Renal cortex interstitium (tissue), 11 donors: ENCODE measurements at regions not wholly inside any gene's neighbourhood (a gene's known extent, or its start where the extent isn't known, plus 50 kb on each side); places are given as distances from the start of the nearest gene placed in this dataset.

Source experiments
- DNase-seq, 11 donors: peaks; one replicate each; pipeline ENCODE4 v3.0.0-alpha.2; 2013; ENCODE audit warnings: low read depth in 9 of 11, low spot score in 4 of 11; ENCODE audit errors: extremely low read depth in 1 of 11

DNA sequence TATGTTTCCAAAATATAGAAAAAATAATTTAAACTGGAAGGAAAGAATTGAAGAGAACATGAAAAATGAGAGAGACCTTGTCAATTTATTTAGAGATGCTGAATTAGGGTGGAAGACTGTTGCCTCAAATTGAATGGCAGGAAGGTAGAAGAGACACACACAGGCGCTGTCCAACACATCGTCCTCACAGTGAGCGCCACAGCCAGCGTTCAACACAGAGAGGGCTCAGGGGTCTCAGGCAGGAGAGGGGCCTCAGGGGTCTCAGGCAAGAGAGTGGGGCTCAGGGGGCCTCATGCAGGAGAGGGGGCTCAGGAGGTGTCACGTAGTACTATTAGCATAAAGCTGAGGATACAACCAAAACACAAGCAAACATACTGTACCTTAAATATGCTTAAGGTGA is 65.7 kb downstream of the TMEM18 start:
- DNase-seq, result no peak

DNA sequence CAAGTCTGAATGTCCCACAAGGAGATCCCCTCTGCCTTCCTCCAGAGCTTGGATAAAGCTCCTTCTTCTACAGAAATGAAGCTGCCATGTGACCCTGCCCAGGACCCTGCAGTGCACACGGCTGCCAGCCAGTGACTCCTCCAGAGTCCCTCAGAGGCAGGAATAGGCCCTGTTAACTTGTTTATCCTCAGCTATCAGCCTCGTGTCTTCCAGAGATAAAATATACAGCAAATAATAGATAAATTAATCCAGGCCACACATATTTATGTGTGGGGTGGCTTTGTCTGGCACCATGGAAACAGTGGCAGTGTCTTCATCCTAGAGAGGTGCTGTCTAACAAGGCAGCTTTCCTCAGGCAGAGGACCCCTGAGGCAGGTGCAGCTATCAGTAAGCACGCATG is 66.7 kb downstream of the TMEM18 start:
- DNase-seq, result no peak

DNA sequence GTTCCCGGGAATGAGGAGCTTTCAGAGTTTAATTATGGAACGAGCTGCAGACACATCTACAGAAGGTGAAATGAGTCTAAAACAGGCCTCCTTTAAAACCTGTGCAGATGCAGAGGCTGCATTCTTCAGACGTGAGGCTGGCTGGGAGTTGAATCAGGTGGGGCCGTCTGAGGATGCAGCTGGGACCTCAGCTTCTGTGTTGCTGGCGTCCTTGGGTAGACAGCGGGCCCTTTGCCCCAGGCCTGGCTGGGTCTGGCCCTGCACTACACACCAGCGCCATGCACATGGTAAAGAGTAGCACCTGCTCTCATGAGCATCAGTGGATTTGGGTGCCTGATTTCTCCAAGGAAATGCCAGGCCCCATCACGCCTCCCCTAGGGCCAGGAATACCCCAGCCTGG is 67.3 kb downstream of the TMEM18 start:
- DNase-seq, result no peak

DNA sequence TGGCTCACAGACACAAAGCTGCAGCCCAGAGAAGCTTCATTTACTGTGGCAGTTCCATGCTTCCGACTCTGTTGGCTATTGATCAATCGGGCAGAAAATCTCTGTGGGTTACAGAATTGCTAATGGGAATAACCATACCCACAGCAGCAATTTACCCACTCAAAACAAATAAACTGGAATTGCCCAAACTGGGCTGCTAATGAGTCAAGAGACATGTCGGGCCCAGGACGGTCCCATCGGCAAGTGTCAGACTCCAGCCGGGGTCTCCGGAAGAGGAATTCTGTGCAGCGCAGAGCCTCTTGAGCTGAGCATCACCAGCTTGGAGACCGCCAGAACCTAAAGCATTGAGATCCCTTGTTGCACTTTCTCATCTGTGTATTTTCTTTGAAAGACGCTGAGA is 67.8 kb downstream of the TMEM18 start:
- DNase-seq, result no peak

- DNase-seq, result no peak
Observed at GRCh38 chr2:608711-609110, 68.5 kb downstream of the TMEM18 start.

DNA sequence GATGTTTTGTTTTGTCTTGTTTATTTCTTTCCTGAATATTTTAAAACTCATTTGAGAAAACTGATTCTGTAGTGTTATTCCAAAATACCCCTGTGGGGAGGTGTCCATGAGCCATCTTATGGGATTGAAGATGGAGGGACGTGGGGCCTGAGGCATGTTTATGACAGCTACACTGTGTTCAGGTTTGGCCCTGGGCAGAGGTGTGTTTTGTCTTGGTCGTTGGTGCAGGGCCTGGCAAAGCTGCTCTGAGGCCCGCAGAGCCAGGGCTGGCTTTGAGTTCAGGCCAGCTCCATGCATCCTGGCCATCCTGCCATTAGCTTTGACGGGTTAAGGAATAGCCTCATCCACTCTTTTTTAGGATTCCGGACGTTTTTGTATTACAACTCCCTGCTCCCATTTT is 68.9 kb downstream of the TMEM18 start:
- DNase-seq, result no peak

DNA sequence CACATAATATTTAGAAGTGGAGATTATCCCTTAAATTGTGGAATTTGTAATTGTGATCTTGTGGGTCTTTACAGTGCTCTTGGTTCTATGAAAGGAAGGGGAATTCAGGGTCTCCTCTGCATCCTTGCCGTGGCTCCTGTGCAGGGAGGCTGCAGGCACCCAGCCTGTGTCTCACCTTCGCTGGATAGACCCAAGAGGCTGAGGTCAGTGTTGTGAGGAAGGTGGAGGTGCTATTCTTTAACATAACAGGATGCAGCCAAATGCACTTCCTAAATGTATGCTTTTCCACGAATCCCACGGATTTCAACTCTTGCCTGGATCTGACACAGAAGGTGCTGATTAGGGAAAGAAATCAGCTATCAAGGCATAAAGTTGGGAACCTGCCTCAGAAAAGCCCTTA is 69.5 kb downstream of the TMEM18 start:
- no peak for DNase-seq

DNA sequence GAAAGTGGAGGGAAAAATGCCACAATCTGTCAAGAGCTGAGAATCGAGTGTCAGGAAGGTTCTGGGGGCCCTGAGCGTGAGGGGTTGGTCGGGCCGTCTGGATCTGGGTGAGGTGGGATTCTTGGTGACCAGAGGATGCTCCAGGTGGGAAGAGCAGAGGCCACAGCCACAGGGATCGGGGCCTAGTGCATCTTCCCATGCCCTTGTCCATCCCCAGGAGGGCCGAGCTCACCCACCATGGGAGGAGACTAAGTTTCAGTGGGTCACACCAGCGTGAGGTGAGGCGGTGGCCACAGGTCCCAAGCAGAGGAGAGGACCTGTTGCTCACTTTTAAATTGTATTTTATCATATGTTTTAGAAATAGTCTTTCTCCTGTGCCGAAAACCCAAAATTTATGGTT is 70.0 kb downstream of the TMEM18 start:
- no peak for DNase-seq

- DNase-seq, result no peak
Observed at GRCh38 chr2:605674-606608, 71.3 kb downstream of the TMEM18 start.

- DNase-seq, result no peak
Observed at GRCh38 chr2:604854-605524, 72.2 kb downstream of the TMEM18 start.

DNA sequence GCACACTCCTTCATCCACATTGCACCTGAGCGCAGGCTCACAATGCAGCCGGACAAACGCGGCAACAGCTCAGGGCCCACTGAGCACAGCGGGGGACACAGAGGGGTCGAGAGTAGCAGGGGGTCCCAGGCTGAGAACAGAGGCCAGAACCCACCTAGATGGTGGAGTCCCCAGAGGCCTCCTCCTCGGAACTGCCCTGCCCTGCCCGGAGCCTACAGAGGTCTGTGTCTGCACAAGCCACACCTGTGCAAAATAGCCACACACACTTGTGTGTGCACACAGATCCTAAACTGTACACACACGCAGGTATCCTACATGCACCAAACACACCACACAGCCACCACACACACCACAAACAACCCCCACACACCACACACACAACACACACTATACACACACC is 72.8 kb downstream of the TMEM18 start:
- DNase-seq, result no peak

DNA sequence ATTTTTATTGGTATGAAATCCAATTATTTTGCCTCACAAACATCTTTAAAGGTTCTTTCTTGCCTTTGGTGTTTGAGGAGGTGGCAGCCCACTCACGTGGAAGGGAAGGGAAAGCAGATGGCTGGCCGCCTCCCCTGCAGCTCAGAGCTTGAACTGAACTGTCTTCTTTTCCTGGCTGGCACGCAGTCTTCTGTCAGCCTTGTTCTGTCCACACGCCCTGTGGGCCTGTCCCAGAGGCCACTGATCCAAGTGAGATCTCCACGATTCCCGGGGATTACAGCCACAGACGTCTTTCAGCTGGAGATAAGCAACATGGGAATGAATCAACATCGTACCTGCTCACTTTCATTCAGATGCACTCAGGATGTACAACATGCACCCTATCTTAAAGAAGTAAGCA is 73.3 kb downstream of the TMEM18 start:
- no peak for DNase-seq

DNA sequence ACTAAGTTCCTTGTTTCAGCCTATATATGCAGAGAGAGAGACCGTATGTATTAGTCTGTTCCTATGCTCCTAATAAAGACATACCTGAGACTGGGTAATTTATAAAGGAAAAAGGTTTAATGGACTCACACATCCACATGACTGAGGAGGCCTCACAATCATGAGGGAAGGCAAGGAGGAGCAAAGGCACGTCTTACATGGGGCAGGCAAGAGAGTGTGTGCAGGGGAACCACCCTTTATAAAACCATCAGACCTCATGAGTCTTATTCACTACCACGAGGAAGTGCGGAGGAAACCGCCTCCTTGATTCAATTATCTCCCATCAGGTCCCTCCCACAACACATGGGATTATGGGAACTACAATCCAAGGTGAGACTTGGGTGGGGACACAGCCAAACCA is 73.8 kb downstream of the TMEM18 start:
- DNase-seq, result no peak

DNA sequence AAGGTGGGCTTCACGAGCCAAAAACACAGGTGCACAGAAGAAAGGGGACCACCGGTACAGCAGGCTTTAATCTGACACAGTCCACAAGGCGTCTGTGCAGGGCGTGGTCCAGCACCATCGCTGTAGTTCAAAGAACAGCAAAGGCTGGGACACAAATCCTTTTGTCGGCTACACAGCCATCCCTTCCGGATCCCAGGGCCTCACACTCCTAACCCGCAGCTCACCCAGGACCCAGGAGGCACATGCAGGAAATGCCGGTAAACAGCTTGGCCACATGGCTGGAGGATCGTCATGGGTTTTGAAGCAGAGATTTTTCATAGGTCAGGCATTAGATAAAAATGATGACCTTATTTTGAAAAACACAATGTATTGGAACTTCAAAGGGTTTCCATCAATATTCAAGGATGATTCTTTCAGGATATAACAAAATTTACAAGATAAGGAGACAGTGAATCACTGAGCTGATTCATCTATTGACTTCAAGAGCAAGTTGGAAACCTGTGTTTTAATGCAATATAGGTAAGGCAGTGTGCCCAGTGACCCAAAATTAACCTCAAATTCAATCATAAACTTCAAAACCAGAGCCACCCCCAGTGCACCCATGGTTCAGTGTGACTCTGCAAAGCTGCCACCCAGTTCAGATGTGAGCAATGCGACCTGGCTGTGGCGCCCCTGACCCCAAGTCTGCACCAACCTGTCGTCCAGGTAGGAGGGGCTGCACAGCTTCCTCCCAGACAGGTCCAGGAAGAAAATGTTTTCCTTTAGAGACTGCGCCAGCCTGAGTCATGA is 74.4 kb downstream of the TMEM18 start:
- no peak for DNase-seq

- no peak for DNase-seq
Observed at GRCh38 chr2:601806-602455, 75.3 kb downstream of the TMEM18 start.

DNA sequence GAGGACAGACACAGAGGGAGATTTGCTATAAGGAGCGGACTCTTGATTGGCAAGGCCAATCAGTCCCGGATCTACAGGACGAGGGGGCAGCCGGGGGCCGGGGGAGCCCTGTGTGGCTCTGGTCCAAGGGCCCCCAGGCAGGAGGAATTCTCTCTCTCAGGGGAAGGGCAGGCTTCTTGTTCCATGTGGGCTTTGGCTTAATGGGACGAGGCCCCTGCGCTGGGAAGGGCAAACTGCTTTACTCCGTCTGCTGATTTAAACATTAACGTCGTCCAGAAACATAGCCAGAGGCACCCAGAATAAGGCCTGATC is 75.9 kb downstream of the TMEM18 start:
- DNase-seq, result no peak

GRCh38 chr2:600542-601386 is 76.4 kb downstream of the TMEM18 start:
- no peak for DNase-seq

DNA sequence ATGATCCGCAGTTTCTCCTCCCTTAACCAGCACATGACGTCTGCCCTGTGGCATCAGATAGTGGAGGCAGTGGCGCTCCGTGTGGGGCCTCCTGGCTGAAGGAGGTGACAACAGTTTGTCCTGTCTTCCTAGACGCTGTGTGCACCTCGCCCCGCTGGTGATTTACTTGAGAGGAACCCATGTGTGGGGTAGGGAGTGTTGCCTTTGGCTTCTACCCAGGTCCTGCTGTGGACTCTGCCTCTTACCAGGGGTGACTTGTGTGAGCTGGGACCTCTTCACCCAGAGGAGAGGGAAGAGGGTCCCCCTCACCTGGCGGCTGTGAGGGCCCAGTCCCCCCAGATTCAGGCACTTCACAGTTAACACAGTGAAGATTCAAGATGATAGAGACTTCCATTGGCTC is 77.6 kb downstream of the TMEM18 start:
- no peak for DNase-seq
